Activated CD4-positive, alpha-beta T cell treated with anti-CD3 and anti-CD28 coated beads, Interleukin-2, amount 10 ng/mL, durations not matched to agents 7 days and 5 days (primary cell): ENCODE measurements at regions not wholly inside any gene's neighbourhood (a gene's known extent, or its start where the extent isn't known, plus 50 kb on each side); places are given as distances from the start of the nearest gene placed in this dataset.

Experiments used
- CTCF ChIA-PET: fragments of 350-600 bp; sonication (Branson Sonifier 250); formaldehyde crosslinking; loops from one replicate; lab custom pipeline; 2021; ENCODE audit warnings: antibody characterized with exemption; lab: Charles Lee
- POLR2A ChIA-PET: fragments of 350-600 bp; sonication (Branson Sonifier 250); formaldehyde crosslinking; loops from one replicate; lab custom pipeline; 2021; ENCODE audit warnings: antibody characterized with exemption; lab: Charles Lee
- DNase-seq: peaks from one replicate; pipeline ENCODE4 v3.0.0-alpha.2; 2020
- H3K27ac Mint-ChIP-seq: one replicate; pipeline ENCODE4 v1.8.0; 2021; ENCODE audit warnings: mild to moderate bottlenecking, moderate library complexity, mixed read lengths
- H3K27me3 Mint-ChIP-seq: one replicate; pipeline ENCODE4 v1.8.0; 2021; ENCODE audit warnings: mixed read lengths
- H3K36me3 Mint-ChIP-seq: one replicate; pipeline ENCODE4 v1.8.0; 2021; ENCODE audit warnings: low read depth, mixed read lengths
- H3K4me1 Mint-ChIP-seq: one replicate; pipeline ENCODE4 v1.8.0; 2021; ENCODE audit warnings: mixed read lengths
- H3K4me3 Mint-ChIP-seq: one replicate; pipeline ENCODE4 v1.8.0; 2021; ENCODE audit warnings: mild to moderate bottlenecking, moderate library complexity, mixed read lengths
- H3K9me3 Mint-ChIP-seq: one replicate; pipeline ENCODE4 v1.8.0; 2021; ENCODE audit warnings: mixed read lengths

DNA sequence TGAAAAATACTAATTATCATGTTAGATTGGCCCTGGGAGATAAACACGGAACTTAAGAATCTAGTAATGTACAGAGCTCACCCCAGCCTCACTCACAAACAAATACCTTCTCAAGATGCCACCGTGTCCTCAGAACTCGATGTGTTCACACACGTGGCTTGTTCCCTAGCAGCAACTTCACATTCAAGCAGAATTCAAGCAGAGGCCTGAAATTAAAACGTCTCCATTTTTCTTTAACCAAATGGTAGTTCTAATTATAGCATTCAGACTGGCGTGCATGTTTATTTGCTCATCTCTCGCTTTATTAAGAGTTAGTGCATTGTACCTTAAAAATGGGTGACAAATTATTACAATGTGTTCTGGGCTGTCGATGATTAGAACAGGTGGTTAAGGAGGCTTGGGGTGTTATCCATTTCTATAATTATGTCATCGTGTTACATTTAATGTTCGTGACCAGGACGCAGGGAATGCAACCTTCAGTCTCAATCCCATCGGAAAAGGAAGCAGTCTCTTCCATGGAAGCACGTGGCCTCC lies 57.3 kb upstream of the SLC66A3 start:
- POLR2A ChIA-PET = no interaction called here
- CTCF ChIA-PET = no interaction called here
- Mint-ChIP-seq H3K27me3 (peaks cover 22% of the 10 kb centered on the region), H3K4me3 (no peak overlapping the region), H3K9me3 (peaks cover 4% of the 10 kb centered on the region), H3K36me3 (no peaks in the 10 kb centered on the region), H3K27ac (no peak overlapping the region), H3K4me1 (peaks cover 10% of the 10 kb centered on the region)
- no peak for DNase-seq

- H3K4me1 Mint-ChIP-seq = peaks cover 23% of the 10 kb centered on the region
- CTCF ChIA-PET = no interaction called here
- no peak for DNase-seq
These were observed 55.9 kb upstream of the SLC66A3 start for GRCh38 chr2:11099122-11100065.

DNA sequence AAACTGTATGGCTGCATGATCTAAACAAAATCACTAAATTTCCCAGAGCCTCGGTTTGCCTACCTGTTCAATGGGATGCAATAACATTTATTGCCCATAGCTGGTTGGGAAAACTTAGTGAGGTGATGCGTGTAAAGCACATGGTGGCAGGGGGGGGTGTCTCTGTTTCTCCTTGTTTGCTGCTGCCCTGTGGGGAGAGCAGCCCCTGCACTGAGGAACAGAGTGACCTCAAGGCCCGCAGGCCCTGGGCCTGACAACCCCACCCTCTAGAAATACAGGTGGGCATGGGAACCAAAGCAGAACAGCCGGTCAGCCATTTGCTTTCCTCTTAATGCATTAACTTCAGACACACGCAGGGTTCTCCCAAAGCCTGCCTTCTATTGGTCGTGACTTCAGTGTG lies 55.1 kb upstream of the SLC66A3 start:
- H3K27me3 Mint-ChIP-seq = peaks cover 21% of the 10 kb centered on the region
- no peaks in the 10 kb centered on the region for H3K36me3 Mint-ChIP-seq
- H3K9me3 Mint-ChIP-seq = peaks cover 4% of the 10 kb centered on the region
- DNase-seq = no peak
- no peak overlapping the region for H3K27ac Mint-ChIP-seq
- peaks cover 29% of the 10 kb centered on the region for H3K4me1 Mint-ChIP-seq
- H3K4me3 Mint-ChIP-seq = no peak overlapping the region
- POLR2A ChIA-PET = no interaction called here
- CTCF ChIA-PET = no interaction called here

More at GRCh38 chr2:11099122-11100065, 55.9 kb upstream of the SLC66A3 start:
- Mint-ChIP-seq H3K4me3 (no peak overlapping the region), H3K27ac (no peak overlapping the region), H3K27me3 (peaks cover 21% of the 10 kb centered on the region), H3K9me3 (peaks cover 4% of the 10 kb centered on the region), H3K36me3 (no peaks in the 10 kb centered on the region)
- POLR2A ChIA-PET = no interaction called here

DNA sequence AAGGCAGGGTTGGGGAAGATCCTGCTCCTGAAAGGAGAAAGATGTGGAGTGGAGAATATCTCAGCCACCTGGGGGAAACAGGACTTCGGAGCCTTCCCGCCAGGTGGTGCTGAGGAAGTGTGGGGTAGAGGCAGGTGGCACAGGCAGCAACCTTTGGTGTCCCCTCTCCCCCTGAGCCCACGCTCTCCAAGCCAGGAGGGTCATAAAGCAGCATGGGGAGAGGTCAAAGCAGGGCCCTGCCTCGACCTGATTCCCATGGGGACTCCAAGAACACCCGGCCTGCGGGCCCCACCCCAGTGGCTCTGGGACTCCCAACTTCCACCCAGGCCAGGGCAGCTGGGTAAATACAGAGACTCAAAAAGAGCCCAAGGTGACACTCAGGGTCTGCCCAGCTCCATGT lies 54.3 kb upstream of the SLC66A3 start:
- CTCF ChIA-PET = no interaction called here
- DNase-seq = no peak
- H3K4me3 Mint-ChIP-seq = no peak overlapping the region
- peaks cover 4% of the 10 kb centered on the region for H3K9me3 Mint-ChIP-seq
- H3K27me3 Mint-ChIP-seq = peaks cover 23% of the 10 kb centered on the region
- no peak overlapping the region for H3K27ac Mint-ChIP-seq
- POLR2A ChIA-PET = no interaction called here
- H3K36me3 Mint-ChIP-seq = no peaks in the 10 kb centered on the region
- H3K4me1 Mint-ChIP-seq = peaks cover 38% of the 10 kb centered on the region

DNA sequence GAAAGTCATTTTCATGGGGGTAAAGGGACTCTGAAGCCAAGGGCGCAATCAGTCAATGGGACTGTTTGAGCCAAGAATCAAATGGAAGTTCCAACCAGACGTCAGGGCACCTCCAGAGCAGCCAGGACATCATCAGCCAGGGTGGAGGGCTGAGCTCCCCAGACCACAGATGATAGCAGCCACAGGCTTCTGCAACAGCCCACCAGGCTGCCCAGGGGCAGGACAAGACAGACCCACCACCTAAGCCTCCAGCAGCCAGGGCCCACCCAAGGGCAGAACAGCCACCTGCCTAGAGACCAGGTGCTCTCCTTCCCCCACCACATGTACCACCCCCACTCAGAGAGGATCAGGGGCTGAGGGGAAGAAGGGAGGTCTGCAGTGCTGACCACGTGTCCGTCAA lies 53.8 kb upstream of the SLC66A3 start:
- no peaks in the 10 kb centered on the region for H3K36me3 Mint-ChIP-seq
- peaks cover 4% of the 10 kb centered on the region for H3K9me3 Mint-ChIP-seq
- H3K27ac Mint-ChIP-seq = no peak overlapping the region
- peaks cover 23% of the 10 kb centered on the region for H3K27me3 Mint-ChIP-seq
- ChIA-PET CTCF (interaction anchor here (1.5 kb wide), 1 partner anchor 9 kb away, joined by 3 read pairs; no protein-coding TSS in a partner anchor), POLR2A (no interaction called here)
- peaks cover 41% of the 10 kb centered on the region for H3K4me1 Mint-ChIP-seq
- H3K4me3 Mint-ChIP-seq = no peak overlapping the region
- DNase-seq = no peak

GRCh38 chr2:11102466-11102865 lies 52.8 kb upstream of the SLC66A3 start:
- ChIA-PET POLR2A (no interaction called here), CTCF (interaction anchor here (1.0 to 1.5 kb wide), 3 partner anchors 10 to 270 kb away, joined by 3 read pairs; no protein-coding TSS in a partner anchor)
- Mint-ChIP-seq H3K36me3 (no peaks in the 10 kb centered on the region), H3K9me3 (peaks cover 4% of the 10 kb centered on the region), H3K4me3 (no peak overlapping the region), H3K27ac (peak overlapping the region; percentile 50), H3K4me1 (peaks cover 43% of the 10 kb centered on the region), H3K27me3 (peaks cover 23% of the 10 kb centered on the region)
- no peak for DNase-seq

- H3K27ac Mint-ChIP-seq = peak overlapping the region; percentile 76
These were observed 52.1 kb upstream of the SLC66A3 start for GRCh38 chr2:11102956-11103860.

DNA sequence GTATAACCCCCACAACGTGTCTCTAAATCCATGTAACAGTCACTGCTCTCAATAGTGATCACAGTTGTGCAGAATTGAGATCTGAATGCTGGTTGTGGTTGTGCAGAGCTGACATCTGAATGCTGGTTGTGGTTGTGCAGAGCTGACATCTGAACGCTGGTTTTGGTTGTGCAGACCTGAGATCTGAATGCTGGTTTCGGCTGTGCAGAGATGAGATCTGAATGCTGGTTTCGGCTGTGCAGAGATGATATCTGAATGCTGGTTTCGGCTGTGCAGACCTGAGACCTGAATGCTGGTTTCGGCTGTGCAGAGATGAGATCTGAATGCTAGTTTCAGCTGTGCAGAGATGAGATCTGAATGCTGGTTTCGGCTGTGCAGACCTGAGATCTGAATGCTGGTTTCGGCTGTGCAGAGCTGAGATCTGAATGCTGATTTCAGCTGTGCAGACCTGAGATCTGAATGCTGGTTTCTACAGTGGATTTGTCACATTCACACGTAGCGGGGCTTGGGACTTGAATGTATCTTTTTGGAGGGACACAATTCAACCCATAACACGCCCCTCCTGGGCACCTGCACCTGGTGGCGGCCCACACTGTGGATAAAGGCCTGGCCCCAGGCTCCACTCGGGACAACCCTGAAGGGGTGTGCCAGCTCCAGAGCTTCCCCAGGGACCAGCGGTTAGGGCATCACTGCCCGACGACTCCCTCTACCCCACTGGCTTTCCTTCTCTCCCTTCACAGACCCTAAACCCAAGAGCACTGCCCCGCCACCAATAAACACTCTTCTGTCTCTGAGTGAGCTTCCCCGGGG lies 51.1 kb upstream of the SLC66A3 start:
- H3K4me3 Mint-ChIP-seq = peak overlapping the region; percentile 13
- H3K36me3 Mint-ChIP-seq = no peaks in the 10 kb centered on the region
- peaks cover 43% of the 10 kb centered on the region for H3K4me1 Mint-ChIP-seq
- ChIA-PET CTCF (interaction anchor here (1.5 kb wide), 1 partner anchor 20 kb away, joined by 5 read pairs; no protein-coding TSS in a partner anchor), POLR2A (interaction anchor here (0.6 to 0.7 kb wide), 2 partner anchors 162 to 271 kb away, joined by 3 read pairs; no protein-coding TSS in a partner anchor)
- peak; percentile 73 for DNase-seq
- H3K27me3 Mint-ChIP-seq = peaks cover 24% of the 10 kb centered on the region
- peak overlapping the region; percentile 76 for H3K27ac Mint-ChIP-seq
- peaks cover 4% of the 10 kb centered on the region for H3K9me3 Mint-ChIP-seq

More at GRCh38 chr2:11102956-11103860, 52.1 kb upstream of the SLC66A3 start:
- Mint-ChIP-seq H3K27me3 (peaks cover 24% of the 10 kb centered on the region), H3K4me3 (no peak overlapping the region), H3K9me3 (peaks cover 4% of the 10 kb centered on the region), H3K36me3 (no peaks in the 10 kb centered on the region), H3K4me1 (peaks cover 43% of the 10 kb centered on the region)
- ChIA-PET CTCF (interaction anchor here (1.0 to 1.5 kb wide), 4 partner anchors 11 to 271 kb away, joined by 3 to 5 read pairs (median 3); no protein-coding TSS in a partner anchor), POLR2A (interaction anchor here (0.6 kb wide), 1 partner anchor 161 kb away, joined by 3 read pairs; no protein-coding TSS in a partner anchor)
- no peak for DNase-seq

DNA sequence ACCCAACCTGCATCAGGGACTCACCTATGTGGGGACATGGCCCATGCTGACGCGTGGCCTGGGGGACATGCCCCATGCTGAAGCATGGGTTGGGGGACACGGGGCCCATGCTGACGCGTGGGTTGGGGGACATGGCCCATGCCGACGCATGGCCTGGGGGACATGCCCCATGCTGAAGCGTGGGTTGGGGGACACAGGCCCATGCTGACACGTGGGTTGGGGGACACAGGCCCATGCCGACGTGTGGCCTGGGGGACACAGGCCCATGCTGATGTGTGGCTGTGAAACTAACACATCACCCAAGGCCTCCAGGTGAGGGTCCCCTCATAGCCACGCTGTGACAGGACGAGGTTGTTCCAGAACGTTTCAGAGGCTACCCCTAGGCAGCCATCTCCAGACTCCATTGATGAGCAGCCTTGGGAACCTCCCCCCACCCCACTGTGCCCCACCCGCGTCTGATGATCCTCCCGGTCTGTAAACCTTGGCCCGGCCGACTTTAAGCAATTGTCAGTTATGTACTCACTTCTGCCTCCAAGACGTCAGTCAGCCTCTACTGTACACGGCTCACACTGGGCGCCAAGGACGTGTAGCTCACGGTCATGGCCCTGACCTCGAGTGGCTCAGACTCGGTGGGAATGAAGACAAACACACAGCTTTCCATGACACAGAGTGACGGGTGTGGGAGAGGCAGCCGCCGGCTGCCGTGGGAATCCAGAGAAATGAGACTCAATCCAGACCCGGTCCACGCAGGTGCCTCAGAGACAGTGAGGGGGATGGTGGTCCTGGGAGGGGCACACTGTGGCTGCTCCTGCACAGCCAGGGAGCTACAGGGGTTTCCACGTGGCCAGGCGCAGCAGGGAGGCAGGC lies 50.2 kb upstream of the SLC66A3 start:
- POLR2A ChIA-PET = no interaction called here
- H3K36me3 Mint-ChIP-seq = no peaks in the 10 kb centered on the region

More for the DNA sequence above, 50.2 kb upstream of the SLC66A3 start:
- CTCF ChIA-PET = interaction anchor here (1.0 to 1.7 kb wide), 3 partner anchors 19 to 273 kb away, joined by 3 to 5 read pairs (median 3); no protein-coding TSS in a partner anchor
- H3K9me3 Mint-ChIP-seq = peaks cover 4% of the 10 kb centered on the region
- no peak for DNase-seq
- peaks cover 23% of the 10 kb centered on the region for H3K27me3 Mint-ChIP-seq
- no peak overlapping the region for H3K4me3 Mint-ChIP-seq
- H3K4me1 Mint-ChIP-seq = peaks cover 43% of the 10 kb centered on the region
- peak overlapping the region; percentile 76 for H3K27ac Mint-ChIP-seq
